ENCODE measurements at regions not wholly inside any gene's neighbourhood (a gene's known extent, or its start where the extent isn't known, plus 50 kb on each side); places are given as distances from the start of the nearest gene placed in this dataset.
A peak's percentile ranks its signal among the peaks of the same experiment; 100 is the strongest.

DNA sequence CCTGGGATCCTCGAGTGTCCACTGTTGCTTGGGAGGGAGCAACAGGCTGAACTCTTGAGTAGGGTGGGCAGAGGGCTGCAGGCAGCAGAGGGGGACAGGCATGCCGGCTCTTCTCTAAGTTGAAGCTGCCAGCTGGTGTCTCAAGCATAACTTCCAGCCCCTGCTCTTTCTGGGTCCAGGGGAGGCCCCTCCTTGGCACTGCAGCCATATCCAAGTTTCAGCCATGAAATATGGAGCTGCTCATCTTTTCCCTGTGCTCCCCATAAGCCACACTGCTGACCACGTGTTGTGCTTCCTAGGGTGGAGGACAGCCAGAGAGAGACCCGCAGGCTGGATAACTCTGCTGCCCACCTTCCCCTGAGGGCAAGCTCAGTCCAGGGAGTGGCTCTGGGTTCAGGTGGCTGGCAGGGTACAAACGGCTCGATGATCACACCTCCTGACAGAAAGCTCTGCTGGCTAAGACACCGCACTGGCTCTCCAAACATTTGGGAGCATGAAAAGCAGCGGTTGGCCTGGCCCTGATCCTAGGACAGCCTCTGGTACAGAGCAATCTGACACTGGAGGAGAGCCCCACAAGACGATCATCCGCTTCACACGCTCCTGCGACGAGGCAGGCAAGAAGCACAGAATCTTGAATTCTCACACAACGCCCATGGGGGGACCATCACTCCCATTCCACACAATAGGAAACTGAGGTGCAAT is 79.6 kb downstream of the PITPNM2 start:
- TF ChIP-seq, protein P1, sequence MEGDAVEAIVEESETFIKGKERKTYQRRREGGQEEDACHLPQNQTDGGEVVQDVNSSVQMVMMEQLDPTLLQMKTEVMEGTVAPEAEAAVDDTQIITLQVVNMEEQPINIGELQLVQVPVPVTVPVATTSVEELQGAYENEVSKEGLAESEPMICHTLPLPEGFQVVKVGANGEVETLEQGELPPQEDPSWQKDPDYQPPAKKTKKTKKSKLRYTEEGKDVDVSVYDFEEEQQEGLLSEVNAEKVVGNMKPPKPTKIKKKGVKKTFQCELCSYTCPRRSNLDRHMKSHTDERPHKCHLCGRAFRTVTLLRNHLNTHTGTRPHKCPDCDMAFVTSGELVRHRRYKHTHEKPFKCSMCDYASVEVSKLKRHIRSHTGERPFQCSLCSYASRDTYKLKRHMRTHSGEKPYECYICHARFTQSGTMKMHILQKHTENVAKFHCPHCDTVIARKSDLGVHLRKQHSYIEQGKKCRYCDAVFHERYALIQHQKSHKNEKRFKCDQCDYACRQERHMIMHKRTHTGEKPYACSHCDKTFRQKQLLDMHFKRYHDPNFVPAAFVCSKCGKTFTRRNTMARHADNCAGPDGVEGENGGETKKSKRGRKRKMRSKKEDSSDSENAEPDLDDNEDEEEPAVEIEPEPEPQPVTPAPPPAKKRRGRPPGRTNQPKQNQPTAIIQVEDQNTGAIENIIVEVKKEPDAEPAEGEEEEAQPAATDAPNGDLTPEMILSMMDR (IDR thresholded peaks at IDR 0.05): no peak
- TF ChIP-seq POLR2A (IDR thresholded peaks at IDR 0.05) (no peak), POLR2AphosphoS5 (IDR thresholded peaks at IDR 0.05; ENCODE audit: insufficient read depth in 1 of 2, low read depth in 1 of 2) (peak; percentile 26 to 57)

Measured in vagina (tissue), 2 donors.